Activated naive CD8-positive, alpha-beta T cell treated with anti-CD3 and anti-CD28 coated beads, Interleukin-2, amount 50 U/mL, for 24 hours (primary cell): ENCODE measurements at regions not wholly inside any gene's neighbourhood (a gene's known extent, or its start where the extent isn't known, plus 50 kb on each side); places are given as distances from the start of the nearest gene placed in this dataset.
"Not testable (repeated sequence)": the region's sequence is repeated elsewhere in the genome, so short reads cannot be mapped to it uniquely, and the experiment has no call there.

Source experiments
- ATAC-seq: fragments of 150-1000 bp; cut with Tn5 transposase; one replicate; pipeline ENCODE4 v1.10.0; 2021
- DNase-seq: peaks from one replicate; pipeline ENCODE4 v3.0.0; 2021
- H3K27ac Mint-ChIP-seq: one replicate; pipeline ENCODE4 v1.8.0; 2021; ENCODE audit warnings: mild to moderate bottlenecking, mixed read lengths
- H3K27me3 Mint-ChIP-seq: one replicate; pipeline ENCODE4 v1.8.0; 2021; ENCODE audit warnings: mixed read lengths
- H3K36me3 Mint-ChIP-seq: one replicate; pipeline ENCODE4 v1.8.0; 2021; ENCODE audit warnings: low read depth, mixed read lengths
- H3K4me1 Mint-ChIP-seq: one replicate; pipeline ENCODE4 v1.8.0; 2021; ENCODE audit warnings: mixed read lengths
- H3K4me3 Mint-ChIP-seq: one replicate; pipeline ENCODE4 v1.8.0; 2021; ENCODE audit warnings: mild to moderate bottlenecking, moderate library complexity, mixed read lengths
- H3K9me3 Mint-ChIP-seq: one replicate; pipeline ENCODE4 v1.8.0; 2021; ENCODE audit warnings: mixed read lengths

DNA sequence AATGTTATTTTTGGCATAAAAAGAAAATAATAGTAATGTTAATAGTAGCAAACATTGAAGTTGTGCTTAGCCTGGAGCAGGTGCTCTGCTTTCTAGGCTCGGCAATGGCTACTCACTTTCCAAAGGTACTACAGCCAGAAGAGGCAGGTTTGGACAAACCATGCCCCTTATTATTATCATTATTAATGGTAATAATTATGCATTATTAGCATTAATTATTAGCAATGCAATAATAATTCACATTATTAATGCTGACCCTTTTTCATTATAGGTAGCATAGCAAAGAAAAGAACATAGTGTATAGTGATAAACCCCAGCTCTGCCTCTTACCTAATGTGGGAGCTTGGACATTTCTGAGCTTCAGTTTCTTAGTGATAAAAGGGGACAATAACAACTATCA is 171.4 kb downstream of the EDEM1 start:
- H3K27ac Mint-ChIP-seq = no peak overlapping the region

DNA sequence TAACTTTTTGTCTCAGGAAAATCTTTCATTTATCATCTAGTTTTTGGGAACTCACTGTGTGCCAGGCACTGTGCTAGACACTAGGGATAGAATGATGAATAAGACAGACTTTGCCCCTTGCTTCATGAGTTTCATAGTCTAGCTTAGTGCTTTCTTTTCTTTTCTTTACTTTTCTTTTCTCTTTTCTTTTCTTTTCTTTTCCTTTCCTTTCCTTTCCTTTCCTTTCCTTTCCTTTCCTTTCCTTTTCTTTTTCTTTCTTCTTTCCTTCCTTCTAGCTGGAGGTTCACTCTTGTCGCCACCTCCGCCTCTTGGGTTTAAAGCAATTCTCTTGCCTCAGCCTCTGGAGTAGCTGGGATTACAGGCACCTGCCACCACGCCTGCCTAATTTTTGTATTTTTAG is 172.9 kb downstream of the EDEM1 start:
- peaks cover 8% of the 10 kb centered on the region for H3K27me3 Mint-ChIP-seq
- H3K27ac Mint-ChIP-seq = no peak overlapping the region
- peaks cover 10% of the 10 kb centered on the region for H3K9me3 Mint-ChIP-seq
- no peak for DNase-seq
- H3K4me3 Mint-ChIP-seq = no peak overlapping the region
- no peaks in the 10 kb centered on the region for H3K36me3 Mint-ChIP-seq
- no peaks in the 10 kb centered on the region for H3K4me1 Mint-ChIP-seq
- no peak for ATAC-seq

More for the DNA sequence above, 171.4 kb downstream of the EDEM1 start:
- Mint-ChIP-seq H3K9me3 (peaks cover 10% of the 10 kb centered on the region), H3K4me3 (no peak overlapping the region), H3K27me3 (peaks cover 8% of the 10 kb centered on the region), H3K36me3 (no peaks in the 10 kb centered on the region), H3K4me1 (no peaks in the 10 kb centered on the region)
- ATAC-seq (no peak), DNase-seq (no peak)

DNA sequence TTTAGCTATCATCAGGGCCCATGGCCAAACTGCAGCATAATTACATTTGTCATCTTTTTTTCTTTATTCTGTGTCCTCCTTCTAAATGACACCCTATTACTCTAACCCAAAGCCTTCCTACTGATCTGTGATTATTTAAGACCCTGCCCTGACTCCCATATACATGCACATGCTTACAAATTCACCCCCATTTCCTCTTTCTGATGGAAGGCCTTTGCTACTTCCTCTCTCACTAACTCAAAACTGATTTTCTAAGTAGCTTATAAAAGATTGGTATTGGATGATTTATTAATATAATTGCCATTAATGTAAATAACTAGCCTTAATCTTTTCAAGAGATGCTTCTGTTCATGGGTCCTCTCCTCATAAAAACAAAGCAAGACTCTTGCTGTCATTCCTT is 179.2 kb downstream of the EDEM1 start:
- Mint-ChIP-seq H3K27ac (no peak overlapping the region), H3K36me3 (no peaks in the 10 kb centered on the region), H3K4me1 (no peaks in the 10 kb centered on the region), H3K9me3 (peaks cover 4% of the 10 kb centered on the region), H3K27me3 (no peaks in the 10 kb centered on the region), H3K4me3 (no peak overlapping the region)
- DNase-seq (no peak), ATAC-seq (no peak)

DNA sequence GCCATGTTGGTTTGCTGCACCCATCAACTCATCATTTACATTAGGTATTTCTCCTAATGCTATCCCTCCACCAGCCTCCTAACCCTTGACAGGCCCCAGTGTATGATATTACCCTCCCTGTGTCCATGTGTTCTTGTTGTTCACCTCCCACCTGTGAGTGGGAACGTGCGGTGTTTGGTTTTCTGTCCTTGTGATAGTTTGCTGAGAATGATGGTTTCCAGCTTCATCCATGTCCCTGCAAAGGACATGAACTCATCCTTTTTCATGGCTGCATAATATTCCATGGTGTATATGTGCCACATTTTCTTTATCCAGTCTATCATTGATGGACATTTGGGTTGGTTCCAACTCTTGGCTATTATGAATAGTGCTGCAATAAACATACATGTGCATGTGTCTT is 184.0 kb downstream of the EDEM1 start:
- not testable (repeated sequence) for H3K4me3 Mint-ChIP-seq, ATAC-seq, DNase-seq, H3K36me3 Mint-ChIP-seq, H3K9me3 Mint-ChIP-seq, H3K4me1 Mint-ChIP-seq, H3K27ac Mint-ChIP-seq, H3K27me3 Mint-ChIP-seq

DNA sequence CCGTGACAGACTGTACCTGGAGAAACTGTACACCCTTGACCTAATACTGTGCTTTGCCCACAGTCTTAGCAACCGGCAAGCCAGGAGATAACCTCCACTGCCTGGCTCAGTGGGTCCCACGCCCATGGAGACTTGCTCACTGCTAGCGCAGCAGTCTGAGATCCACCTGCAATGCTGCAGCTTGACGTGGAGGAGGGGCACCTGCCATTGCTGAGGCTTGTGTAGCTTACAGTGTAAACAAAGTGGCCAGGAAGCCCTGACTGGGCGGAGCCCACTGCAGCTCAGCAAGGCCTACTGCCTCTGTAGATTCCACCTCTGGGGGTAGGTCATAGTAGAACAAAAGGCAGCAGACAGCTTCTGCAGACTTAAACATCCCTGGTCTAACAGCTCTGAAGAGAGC is 189.3 kb downstream of the EDEM1 start:
- no peaks in the 10 kb centered on the region for H3K27me3 Mint-ChIP-seq
- H3K36me3 Mint-ChIP-seq = peaks cover 2% of the 10 kb centered on the region
- DNase-seq (no peak), ATAC-seq (no peak)
- H3K4me3 Mint-ChIP-seq = no peak overlapping the region
- H3K4me1 Mint-ChIP-seq = no peaks in the 10 kb centered on the region
- H3K27ac Mint-ChIP-seq = no peak overlapping the region
- peaks cover 4% of the 10 kb centered on the region for H3K9me3 Mint-ChIP-seq

DNA sequence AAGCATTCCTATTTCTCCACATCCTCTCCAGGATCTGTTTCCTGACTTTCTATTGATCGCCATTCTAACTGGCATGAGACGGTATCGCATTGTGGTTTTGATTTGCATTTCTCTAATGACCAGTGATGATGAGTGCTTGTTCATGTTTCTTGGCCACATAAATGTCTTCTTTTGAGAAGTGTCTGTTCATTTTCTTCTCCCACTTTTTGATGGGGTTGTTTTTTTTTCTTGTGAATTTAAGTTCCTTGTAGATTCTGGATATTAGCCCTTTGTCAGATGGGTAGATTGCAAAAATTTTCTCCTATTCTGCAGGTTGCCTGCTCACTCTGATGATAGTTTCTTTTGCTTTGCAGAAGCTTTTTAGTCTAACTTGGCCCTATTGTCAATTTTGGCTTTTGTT is 191.8 kb downstream of the EDEM1 start:
- not testable (repeated sequence) for H3K27me3 Mint-ChIP-seq, H3K4me1 Mint-ChIP-seq, H3K4me3 Mint-ChIP-seq, H3K27ac Mint-ChIP-seq, H3K9me3 Mint-ChIP-seq, ATAC-seq, DNase-seq, H3K36me3 Mint-ChIP-seq

DNA sequence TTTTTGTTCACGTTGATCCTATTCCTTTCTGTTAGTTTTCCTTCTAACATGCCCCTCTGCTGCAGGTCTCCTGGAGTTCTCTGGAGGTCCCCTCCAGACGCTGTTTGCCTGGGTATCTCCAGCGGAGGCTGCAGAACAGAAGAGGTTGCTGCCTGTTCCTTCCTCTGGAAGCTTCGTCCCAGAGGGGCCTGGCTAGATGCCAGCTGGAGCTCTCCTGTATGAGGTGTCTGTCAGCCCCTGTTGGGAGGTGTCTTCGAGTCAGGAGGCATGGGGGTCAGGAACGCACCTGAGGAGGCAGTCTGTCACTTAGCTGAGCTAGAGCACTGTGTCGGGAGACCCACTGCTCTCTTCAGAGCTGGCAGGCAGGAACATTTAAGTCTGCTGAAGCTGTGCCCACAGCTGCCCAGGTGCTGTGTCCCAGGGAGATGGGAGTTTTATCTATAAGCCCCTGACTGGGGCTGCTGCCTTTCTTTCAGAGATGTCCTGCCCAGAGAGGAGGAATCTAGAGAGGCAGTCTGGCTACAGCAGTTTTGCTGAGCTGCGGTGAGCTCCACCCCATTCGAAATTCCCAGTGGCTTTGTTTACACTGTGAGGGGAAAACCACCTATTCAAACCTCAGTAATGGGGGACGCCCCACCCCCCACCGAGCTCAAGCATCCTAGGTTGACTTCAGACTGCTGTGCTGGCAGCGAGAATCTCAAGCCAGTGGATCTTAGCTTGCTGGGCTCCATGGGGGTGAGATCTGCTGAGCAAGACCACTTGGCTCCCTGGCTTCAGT is 196.2 kb downstream of the EDEM1 start:
- not testable (repeated sequence) for H3K9me3 Mint-ChIP-seq, H3K27me3 Mint-ChIP-seq, H3K27ac Mint-ChIP-seq, ATAC-seq, H3K36me3 Mint-ChIP-seq, H3K4me3 Mint-ChIP-seq, H3K4me1 Mint-ChIP-seq, DNase-seq

DNA sequence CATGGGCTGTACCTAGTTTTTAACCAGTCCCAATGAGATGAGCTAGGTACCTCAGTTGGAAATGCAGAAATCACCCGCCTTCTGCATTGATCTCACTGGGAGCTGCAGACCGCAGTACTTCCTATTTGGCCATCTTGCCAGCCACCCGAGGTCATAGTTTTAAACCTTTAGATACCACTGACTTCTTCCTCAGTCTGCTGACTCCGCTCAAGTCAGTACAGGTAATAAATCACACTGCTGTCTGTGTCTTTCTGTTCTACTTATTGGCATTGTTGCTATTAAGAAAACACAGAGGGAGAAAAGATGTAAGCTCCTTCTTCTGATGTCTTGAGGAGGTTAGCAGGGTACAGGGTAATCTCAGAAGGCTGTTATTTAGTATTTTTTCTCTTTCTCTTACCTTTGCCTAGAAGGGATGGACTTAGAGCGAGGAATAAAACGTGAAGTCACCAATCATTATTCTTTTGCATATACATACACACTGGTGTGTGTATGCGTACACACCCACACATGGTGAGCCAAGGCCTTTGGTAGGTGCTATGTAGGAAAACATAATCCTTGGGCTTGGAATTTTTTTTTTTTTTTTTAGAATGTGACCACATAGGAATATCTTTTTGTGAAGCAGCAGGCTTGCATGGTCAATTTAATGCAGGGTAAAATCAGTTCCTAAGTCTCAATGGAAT is 197.2 kb downstream of the EDEM1 start:
- Mint-ChIP-seq H3K36me3 (no peaks in the 10 kb centered on the region), H3K27me3 (no peaks in the 10 kb centered on the region), H3K4me3 (no peak overlapping the region), H3K4me1 (no peaks in the 10 kb centered on the region), H3K27ac (no peak overlapping the region), H3K9me3 (no peaks in the 10 kb centered on the region)
- no peak for DNase-seq
- ATAC-seq = no peak

DNA sequence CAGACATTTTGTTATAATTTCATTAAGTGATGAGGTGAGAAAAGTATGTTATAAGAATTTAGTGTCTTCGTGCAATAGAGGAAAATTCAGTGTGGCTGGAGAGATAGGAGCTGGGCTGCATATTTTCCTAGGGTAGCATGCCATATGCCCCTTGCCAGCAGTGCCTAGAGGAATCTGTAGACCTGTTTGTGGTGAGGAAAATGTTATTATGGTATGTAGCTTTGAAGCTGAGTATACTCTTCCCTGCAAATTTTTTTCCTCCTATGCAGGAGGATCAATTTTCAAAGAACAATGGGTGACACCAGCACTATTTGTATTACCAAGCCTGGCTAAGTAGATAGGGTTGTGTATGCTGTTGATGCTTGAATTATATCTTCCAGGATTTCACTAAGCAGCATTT is 200.6 kb downstream of the EDEM1 start:
- peaks cover under 1% of the 10 kb centered on the region for H3K27me3 Mint-ChIP-seq
- ATAC-seq = no peak
- no peak for DNase-seq
- no peaks in the 10 kb centered on the region for H3K9me3 Mint-ChIP-seq
- H3K4me1 Mint-ChIP-seq = peaks cover 10% of the 10 kb centered on the region
- H3K4me3 Mint-ChIP-seq = no peak overlapping the region
- no peak overlapping the region for H3K27ac Mint-ChIP-seq
- H3K36me3 Mint-ChIP-seq = no peaks in the 10 kb centered on the region

DNA sequence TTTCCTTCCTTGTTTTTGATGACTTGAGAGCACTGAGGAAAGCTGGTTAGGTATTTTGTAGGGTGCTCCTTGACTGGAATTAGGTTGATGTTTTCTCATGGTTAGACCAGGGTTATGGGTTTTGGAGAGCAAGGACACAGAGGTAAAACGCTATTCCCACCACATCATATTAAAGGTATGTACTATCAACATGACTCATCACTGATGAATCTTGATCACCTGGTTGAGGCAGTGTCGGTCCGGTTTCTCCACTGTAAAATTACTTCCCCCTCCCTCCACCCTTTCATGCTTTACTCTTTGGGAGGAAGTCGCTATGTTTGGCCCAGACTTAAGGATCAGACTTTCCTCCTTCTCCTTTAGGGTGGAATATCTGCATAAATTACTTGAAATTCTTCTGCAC is 201.6 kb downstream of the EDEM1 start:
- no peak overlapping the region for H3K27ac Mint-ChIP-seq
- DNase-seq (no peak), ATAC-seq (no peak)
- H3K9me3 Mint-ChIP-seq = no peaks in the 10 kb centered on the region
- peaks cover 10% of the 10 kb centered on the region for H3K4me1 Mint-ChIP-seq
- H3K36me3 Mint-ChIP-seq = no peaks in the 10 kb centered on the region
- H3K4me3 Mint-ChIP-seq = no peak overlapping the region
- H3K27me3 Mint-ChIP-seq = peaks cover 2% of the 10 kb centered on the region

DNA sequence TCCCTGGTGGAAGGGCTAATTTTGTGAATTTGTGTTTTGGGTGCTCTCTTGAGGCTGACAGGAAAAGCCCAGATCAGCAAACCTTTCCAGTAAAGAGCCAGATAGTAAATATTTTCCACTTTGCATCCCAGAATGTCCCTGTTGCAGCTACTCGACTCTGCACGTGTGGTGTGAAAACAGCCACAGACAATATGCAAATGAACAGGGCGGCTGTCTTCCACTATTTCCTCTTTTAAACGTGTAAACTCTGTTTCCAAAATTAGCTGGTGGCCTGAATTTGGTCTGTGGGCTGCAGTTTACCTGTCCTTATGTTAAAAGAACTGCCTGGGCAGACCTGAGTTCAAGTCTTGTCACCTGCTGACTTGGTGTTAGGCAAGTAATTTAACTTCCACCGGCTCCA is 202.7 kb downstream of the EDEM1 start:
- ATAC-seq = no peak
- peaks cover 10% of the 10 kb centered on the region for H3K4me1 Mint-ChIP-seq
- no peak overlapping the region for H3K4me3 Mint-ChIP-seq
- H3K36me3 Mint-ChIP-seq = no peaks in the 10 kb centered on the region
- H3K9me3 Mint-ChIP-seq = no peaks in the 10 kb centered on the region
- H3K27me3 Mint-ChIP-seq = peaks cover 2% of the 10 kb centered on the region
- peak overlapping the region; percentile 6 for H3K27ac Mint-ChIP-seq
- DNase-seq = no peak

DNA sequence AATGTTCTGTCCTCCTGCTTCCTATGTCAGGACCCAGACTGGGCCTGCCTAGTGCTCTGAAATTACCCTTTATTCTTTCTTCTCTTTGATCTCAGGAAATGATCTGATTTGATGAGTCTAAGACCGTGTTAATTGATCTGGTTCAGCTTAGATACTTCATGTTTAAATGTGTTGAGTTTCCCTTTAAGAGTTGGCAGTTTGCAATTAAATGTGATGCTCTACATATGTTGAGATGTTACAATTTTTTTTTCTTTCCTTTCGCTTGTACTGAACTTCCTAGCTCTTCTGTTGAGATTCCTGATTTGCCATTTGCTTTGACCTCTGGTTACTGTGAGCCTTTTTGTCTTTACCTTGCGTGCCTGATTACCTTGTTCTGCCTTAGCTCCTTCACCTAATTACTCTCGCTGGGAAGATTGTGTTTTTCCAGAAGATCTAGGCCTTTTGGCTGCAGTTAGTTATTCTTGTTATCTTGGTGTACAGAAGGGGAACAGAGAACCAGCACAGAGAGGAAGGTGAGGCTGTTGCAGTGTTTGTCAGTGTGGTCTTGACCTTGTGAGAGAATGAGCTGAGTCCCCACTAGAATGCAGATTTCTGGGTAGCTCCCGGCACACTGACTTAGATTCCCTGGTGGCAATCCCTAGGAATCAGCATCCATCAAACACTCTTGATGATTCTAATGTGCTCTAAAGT is 203.6 kb downstream of the EDEM1 start:
- Mint-ChIP-seq H3K36me3 (no peaks in the 10 kb centered on the region), H3K4me3 (no peak overlapping the region), H3K9me3 (no peaks in the 10 kb centered on the region), H3K27ac (no peak overlapping the region), H3K27me3 (peaks cover 2% of the 10 kb centered on the region), H3K4me1 (peaks cover 10% of the 10 kb centered on the region)
- no peak for DNase-seq
- ATAC-seq = no peak

DNA sequence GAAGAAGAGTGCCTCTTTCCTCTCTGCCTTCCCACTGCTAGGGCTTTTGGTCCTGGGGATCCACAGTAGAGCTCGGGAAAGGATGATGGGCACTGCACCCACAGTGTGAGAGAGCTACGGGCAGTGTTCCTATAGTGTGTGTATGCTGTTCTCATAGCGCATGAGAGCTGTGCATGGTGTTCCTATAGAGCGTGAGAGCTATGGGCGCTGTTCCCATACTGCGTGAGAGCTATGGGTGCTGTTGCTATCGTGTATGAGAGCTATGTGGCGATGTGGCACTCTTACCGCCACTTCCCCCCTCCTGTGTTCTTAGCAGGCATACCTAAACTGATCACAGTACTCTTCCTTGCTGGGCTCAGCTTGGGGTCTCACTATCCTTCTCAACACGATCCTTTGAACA is 213.5 kb downstream of the EDEM1 start:
- H3K9me3 Mint-ChIP-seq = no peaks in the 10 kb centered on the region
- H3K4me3 Mint-ChIP-seq = no peak overlapping the region
- ATAC-seq (peak; percentile 33), DNase-seq (no peak)
- H3K4me1 Mint-ChIP-seq = no peaks in the 10 kb centered on the region
- H3K27me3 Mint-ChIP-seq = peaks cover 6% of the 10 kb centered on the region
- no peaks in the 10 kb centered on the region for H3K36me3 Mint-ChIP-seq
- no peak overlapping the region for H3K27ac Mint-ChIP-seq

DNA sequence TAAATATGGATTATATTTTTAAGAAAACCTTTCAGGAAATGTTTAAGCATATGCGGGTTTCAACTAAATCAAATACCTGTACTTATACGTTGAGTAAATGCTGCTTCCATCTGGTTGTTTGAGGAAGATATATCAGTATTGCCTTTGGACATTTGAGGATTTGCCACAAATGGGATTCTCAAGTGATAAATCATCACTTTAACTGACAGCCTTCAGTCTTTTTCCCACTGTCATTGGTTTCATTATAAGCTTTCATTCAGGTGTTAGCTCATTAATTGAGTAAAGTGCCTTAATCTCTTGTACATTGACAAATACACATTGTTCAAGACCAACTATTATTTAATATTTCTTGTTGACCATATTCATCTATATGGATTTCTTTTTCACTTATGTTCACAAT is 217.2 kb downstream of the EDEM1 start:
- peaks cover 8% of the 10 kb centered on the region for H3K27me3 Mint-ChIP-seq

DNA sequence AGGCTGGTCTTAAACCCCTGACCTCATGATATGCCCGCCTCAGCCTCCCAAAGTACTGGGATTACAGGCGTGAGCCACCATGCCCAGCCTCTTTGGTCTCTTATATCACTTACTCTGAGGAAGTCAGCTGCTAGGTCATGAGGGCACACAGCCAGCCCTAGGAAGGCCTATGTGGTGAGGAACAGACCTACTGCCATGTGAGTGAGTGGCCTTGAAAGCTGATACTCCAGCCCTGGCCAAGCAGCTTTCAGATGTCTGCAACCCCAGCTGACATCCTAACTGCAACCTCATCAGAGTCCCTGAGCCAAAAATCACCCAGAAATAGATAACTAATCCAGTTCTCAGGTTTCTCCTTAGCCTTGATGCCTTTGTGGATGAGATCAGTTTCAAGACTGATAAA is 224.3 kb downstream of the EDEM1 start:
- ATAC-seq = no peak
- peaks cover 6% of the 10 kb centered on the region for H3K9me3 Mint-ChIP-seq
- H3K36me3 Mint-ChIP-seq = no peaks in the 10 kb centered on the region

More for the DNA sequence above, 217.2 kb downstream of the EDEM1 start:
- DNase-seq (no peak), ATAC-seq (no peak)
- Mint-ChIP-seq H3K4me1 (no peaks in the 10 kb centered on the region), H3K9me3 (no peaks in the 10 kb centered on the region), H3K27ac (no peak overlapping the region), H3K4me3 (no peak overlapping the region), H3K36me3 (no peaks in the 10 kb centered on the region)

More for the DNA sequence above, 224.3 kb downstream of the EDEM1 start:
- no peak overlapping the region for H3K27ac Mint-ChIP-seq
- no peak for DNase-seq
- no peaks in the 10 kb centered on the region for H3K4me1 Mint-ChIP-seq
- H3K27me3 Mint-ChIP-seq = peaks cover 4% of the 10 kb centered on the region
- no peak overlapping the region for H3K4me3 Mint-ChIP-seq
